K562 (cell line): ENCODE measurements at regions not wholly inside any gene's neighbourhood (a gene's known extent, or its start where the extent isn't known, plus 50 kb on each side); places are given as distances from the start of the nearest gene placed in this dataset.

ENCODE experiments used
- ARNT ChIP-seq, 2 experiments: fragments of 450-650 bp; IDR thresholded peaks; 2 replicates each; pipeline ENCODE4 v1.6.1; 2016; ENCODE audit warnings: mild to moderate bottlenecking in 1 of 2
- CBX1 ChIP-seq: sonication (generic); IDR thresholded peaks from 2 replicates; pipeline ENCODE4 v1.6.1; 2016; ENCODE audit warnings: antibody characterized with exemption, low read depth, mild to moderate bottlenecking
- CC2D1A ChIP-seq: fragments of 450-650 bp; IDR thresholded peaks from 2 replicates; pipeline ENCODE4 v1.6.1; 2017; ENCODE audit warnings: mild to moderate bottlenecking
- ESRRB ChIP-seq: fragments of 250-450 bp; sonication (Bioruptor Pico); IDR thresholded peaks from 2 replicates; pipeline ENCODE4 v1.5.0; 2020; ENCODE audit warnings: mild to moderate bottlenecking, moderate library complexity, borderline replicate concordance
- GABPB2 ChIP-seq: fragments of 250-450 bp; sonication (Bioruptor Pico); conservative IDR thresholded peaks from 2 replicates; pipeline ENCODE4 v1.5.1; 2021; ENCODE audit warnings: mild to moderate bottlenecking
- JUND ChIP-seq, 2 experiments: IDR thresholded peaks; 2 replicates in 1 of 2; 3 replicates in 1 of 2; pipeline ENCODE4 v1.6.1; 2011; ENCODE audit warnings: borderline replicate concordance in 2 of 2, low read depth in 2 of 2, low read length in 2 of 2, improper control_type of control experiment in 1 of 2, missing biosample characterization in 1 of 2, missing genetic modification characterization in 1 of 2, missing genetic modification reagents in 1 of 2
- MBD2 ChIP-seq: sonication (generic); IDR thresholded peaks from 2 replicates; pipeline ENCODE4 v1.6.1; 2016; ENCODE audit warnings: low read depth, borderline replicate concordance
- MEF2A ChIP-seq: IDR thresholded peaks from 2 replicates; pipeline ENCODE4 v1.6.1; 2011; ENCODE audit warnings: low read depth, mild to moderate bottlenecking, low read length, moderate library complexity; ENCODE audit not compliant: control insufficient read depth
- NR2F6 ChIP-seq: fragments of 450-650 bp; formaldehyde crosslinking; IDR thresholded peaks from 2 replicates; pipeline ENCODE4 v1.4.0; 2020; ENCODE audit warnings: mild to moderate bottlenecking
- SMARCA4 ChIP-seq: fragments of 450-650 bp; IDR thresholded peaks from 2 replicates; pipeline ENCODE4 v1.6.1; 2016
- TEAD1 ChIP-seq, 2 experiments: fragments of 450-650 bp in 1 of 2; sonication (generic) in 1 of 2; formaldehyde crosslinking; IDR thresholded peaks; 2 replicates each; pipeline versions ENCODE4 v1.4.0 to v1.8.0; 2020 to 2022; ENCODE audit warnings: mild to moderate bottlenecking in 2 of 2, missing genetic modification reagents in 1 of 2
- TEAD2 ChIP-seq: fragments of 450-650 bp; IDR thresholded peaks from 2 replicates; pipeline ENCODE4 v1.6.1; 2016; ENCODE audit warnings: missing genetic modification characterization, control low read depth, missing compliant biosample characterization
- ZKSCAN1 ChIP-seq: fragments of 150-350 bp; IDR thresholded peaks from 2 replicates; pipeline ENCODE4 v1.6.1; 2016; ENCODE audit warnings: low read depth, low read length
- ZNF311 ChIP-seq: fragments of 250-450 bp; sonication (Bioruptor Pico); IDR thresholded peaks from 2 replicates; pipeline ENCODE4 v1.4.0; 2020; ENCODE audit warnings: mild to moderate bottlenecking, moderate library complexity
- ZNF41 ChIP-seq: fragments of 250-450 bp; sonication (Bioruptor Pico); conservative IDR thresholded peaks from 2 replicates; pipeline ENCODE4 v1.4.0; 2020; ENCODE audit warnings: mild to moderate bottlenecking
- ZNF551 ChIP-seq: fragments of 250-450 bp; sonication (Bioruptor Pico); IDR thresholded peaks from 2 replicates; pipeline ENCODE4 v1.5.0; 2021; ENCODE audit warnings: mild to moderate bottlenecking, moderate library complexity
- ZNF717 ChIP-seq: fragments of 250-450 bp; sonication (Bioruptor Pico); IDR thresholded peaks from 2 replicates; pipeline ENCODE4 v1.5.0; 2021
- TF ChIP-seq, protein P1 (sequence below): sonication (generic); formaldehyde crosslinking; IDR thresholded peaks from 2 replicates; pipeline ENCODE4 v1.8.0; 2022; ENCODE audit warnings: mild to moderate bottlenecking, low read depth, missing genetic modification reagents
- TF ChIP-seq, protein P2 (sequence below): fragments of 200-800 bp; sonication (Bioruptor generic); IDR thresholded peaks from 2 replicates; pipeline ENCODE4 v1.6.1; 2016; ENCODE audit warnings: missing genetic modification characterization, missing compliant biosample characterization
- TF ChIP-seq, protein P3 (sequence below): IDR thresholded peaks from 3 replicates; pipeline ENCODE4 v1.6.1; 2011; ENCODE audit warnings: borderline replicate concordance, mild to moderate bottlenecking, moderate library complexity; ENCODE audit not compliant: insufficient read length; ENCODE audit errors: extremely low read depth

DNA sequence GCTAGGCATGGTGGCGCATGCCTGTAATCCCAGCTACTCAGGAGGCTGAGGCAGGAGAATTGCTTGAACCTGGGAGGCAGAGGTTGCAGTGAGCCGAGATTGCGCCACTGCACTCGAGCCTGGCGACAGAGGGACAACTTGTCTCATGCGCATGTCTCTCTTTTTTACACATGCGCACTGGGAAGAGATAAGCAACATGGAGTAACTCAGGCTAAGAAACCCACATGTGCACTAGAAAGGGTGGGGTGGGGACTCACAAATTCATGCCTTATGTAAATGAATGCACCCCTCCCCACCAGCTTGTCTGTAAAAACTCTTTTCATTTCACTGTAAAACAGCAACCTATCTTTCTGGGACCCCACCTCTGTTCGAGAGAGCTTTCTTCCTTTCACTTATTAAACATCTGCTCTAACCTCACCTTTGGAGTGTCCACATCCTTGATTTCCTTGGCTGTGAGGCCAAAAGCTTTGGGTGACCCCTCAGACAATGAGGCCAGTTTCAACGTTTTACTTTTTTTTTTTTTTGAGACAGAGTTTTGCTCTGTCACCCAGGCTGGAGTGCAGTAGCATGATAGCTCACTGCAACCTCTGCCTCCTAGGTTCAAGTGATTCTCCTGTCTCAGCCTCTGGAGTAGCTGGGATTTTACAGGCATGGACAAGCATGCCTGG is 91.6 kb upstream of the RMP24 start (continued):
- TF ChIP-seq, protein P1, sequence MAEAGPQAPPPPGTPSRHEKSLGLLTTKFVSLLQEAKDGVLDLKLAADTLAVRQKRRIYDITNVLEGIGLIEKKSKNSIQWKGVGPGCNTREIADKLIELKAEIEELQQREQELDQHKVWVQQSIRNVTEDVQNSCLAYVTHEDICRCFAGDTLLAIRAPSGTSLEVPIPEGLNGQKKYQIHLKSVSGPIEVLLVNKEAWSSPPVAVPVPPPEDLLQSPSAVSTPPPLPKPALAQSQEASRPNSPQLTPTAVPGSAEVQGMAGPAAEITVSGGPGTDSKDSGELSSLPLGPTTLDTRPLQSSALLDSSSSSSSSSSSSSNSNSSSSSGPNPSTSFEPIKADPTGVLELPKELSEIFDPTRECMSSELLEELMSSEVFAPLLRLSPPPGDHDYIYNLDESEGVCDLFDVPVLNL (CRISPR knock-in tag), result no peak
- no peak for TF ChIP-seq SMARCA4
- TF ChIP-seq, protein P2, sequence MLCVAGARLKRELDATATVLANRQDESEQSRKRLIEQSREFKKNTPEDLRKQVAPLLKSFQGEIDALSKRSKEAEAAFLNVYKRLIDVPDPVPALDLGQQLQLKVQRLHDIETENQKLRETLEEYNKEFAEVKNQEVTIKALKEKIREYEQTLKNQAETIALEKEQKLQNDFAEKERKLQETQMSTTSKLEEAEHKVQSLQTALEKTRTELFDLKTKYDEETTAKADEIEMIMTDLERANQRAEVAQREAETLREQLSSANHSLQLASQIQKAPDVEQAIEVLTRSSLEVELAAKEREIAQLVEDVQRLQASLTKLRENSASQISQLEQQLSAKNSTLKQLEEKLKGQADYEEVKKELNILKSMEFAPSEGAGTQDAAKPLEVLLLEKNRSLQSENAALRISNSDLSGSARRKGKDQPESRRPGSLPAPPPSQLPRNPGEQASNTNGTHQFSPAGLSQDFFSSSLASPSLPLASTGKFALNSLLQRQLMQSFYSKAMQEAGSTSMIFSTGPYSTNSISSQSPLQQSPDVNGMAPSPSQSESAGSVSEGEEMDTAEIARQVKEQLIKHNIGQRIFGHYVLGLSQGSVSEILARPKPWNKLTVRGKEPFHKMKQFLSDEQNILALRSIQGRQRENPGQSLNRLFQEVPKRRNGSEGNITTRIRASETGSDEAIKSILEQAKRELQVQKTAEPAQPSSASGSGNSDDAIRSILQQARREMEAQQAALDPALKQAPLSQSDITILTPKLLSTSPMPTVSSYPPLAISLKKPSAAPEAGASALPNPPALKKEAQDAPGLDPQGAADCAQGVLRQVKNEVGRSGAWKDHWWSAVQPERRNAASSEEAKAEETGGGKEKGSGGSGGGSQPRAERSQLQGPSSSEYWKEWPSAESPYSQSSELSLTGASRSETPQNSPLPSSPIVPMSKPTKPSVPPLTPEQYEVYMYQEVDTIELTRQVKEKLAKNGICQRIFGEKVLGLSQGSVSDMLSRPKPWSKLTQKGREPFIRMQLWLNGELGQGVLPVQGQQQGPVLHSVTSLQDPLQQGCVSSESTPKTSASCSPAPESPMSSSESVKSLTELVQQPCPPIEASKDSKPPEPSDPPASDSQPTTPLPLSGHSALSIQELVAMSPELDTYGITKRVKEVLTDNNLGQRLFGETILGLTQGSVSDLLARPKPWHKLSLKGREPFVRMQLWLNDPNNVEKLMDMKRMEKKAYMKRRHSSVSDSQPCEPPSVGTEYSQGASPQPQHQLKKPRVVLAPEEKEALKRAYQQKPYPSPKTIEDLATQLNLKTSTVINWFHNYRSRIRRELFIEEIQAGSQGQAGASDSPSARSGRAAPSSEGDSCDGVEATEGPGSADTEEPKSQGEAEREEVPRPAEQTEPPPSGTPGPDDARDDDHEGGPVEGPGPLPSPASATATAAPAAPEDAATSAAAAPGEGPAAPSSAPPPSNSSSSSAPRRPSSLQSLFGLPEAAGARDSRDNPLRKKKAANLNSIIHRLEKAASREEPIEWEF (CRISPR knock-in tag), result peak; percentile 68; the same call in 1 of the 2 replicates
- no peak for TF ChIP-seq CBX1
- TF ChIP-seq ZNF41 (CRISPR knock-in tag), result peak; percentile 91
- TF ChIP-seq CC2D1A, result no peak
- no peak for TF ChIP-seq ZNF551 (CRISPR knock-in tag)
- TF ChIP-seq TEAD1 (CRISPR knock-in tag; IDR thresholded peaks at IDR 0.05), result peak in 1 of 2 experiments; percentile 93; a peak in 2 of 4 replicates
- TF ChIP-seq ARNT (IDR thresholded peaks at IDR 0.05), result no peak
- peak; percentile 90 for TF ChIP-seq TEAD2 (tag)
- TF ChIP-seq, protein P3, sequence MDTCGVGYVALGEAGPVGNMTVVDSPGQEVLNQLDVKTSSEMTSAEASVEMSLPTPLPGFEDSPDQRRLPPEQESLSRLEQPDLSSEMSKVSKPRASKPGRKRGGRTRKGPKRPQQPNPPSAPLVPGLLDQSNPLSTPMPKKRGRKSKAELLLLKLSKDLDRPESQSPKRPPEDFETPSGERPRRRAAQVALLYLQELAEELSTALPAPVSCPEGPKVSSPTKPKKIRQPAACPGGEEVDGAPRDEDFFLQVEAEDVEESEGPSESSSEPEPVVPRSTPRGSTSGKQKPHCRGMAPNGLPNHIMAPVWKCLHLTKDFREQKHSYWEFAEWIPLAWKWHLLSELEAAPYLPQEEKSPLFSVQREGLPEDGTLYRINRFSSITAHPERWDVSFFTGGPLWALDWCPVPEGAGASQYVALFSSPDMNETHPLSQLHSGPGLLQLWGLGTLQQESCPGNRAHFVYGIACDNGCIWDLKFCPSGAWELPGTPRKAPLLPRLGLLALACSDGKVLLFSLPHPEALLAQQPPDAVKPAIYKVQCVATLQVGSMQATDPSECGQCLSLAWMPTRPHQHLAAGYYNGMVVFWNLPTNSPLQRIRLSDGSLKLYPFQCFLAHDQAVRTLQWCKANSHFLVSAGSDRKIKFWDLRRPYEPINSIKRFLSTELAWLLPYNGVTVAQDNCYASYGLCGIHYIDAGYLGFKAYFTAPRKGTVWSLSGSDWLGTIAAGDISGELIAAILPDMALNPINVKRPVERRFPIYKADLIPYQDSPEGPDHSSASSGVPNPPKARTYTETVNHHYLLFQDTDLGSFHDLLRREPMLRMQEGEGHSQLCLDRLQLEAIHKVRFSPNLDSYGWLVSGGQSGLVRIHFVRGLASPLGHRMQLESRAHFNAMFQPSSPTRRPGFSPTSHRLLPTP, result no peak
- no peak for TF ChIP-seq ZNF717 (CRISPR knock-in tag)
- no peak for TF ChIP-seq ESRRB (CRISPR knock-in tag)
- TF ChIP-seq GABPB2 (CRISPR knock-in tag), result no peak
- TF ChIP-seq MEF2A, result no peak
- no peak for TF ChIP-seq JUND (IDR thresholded peaks at IDR 0.05; ENCODE audit: borderline replicate concordance, low read depth, low read length)
- TF ChIP-seq JUND (tag; IDR thresholded peaks at IDR 0.05; ENCODE audit: borderline replicate concordance, low read depth, low read length), result peak; percentile 38; the same call in 1 of the 3 replicates
- TF ChIP-seq NR2F6, result no peak
- TF ChIP-seq ZKSCAN1, result no peak
- no peak for TF ChIP-seq MBD2
- peak; percentile 91; the same call in 1 of the 2 replicates for TF ChIP-seq ZNF311
